ENCODE measurements at regions not wholly inside any gene's neighbourhood (a gene's known extent, or its start where the extent isn't known, plus 50 kb on each side); places are given as distances from the start of the nearest gene placed in this dataset.
"Not testable (repeated sequence)": the region's sequence is repeated elsewhere in the genome, so short reads cannot be mapped to it uniquely, and the experiment has no call there.

- DNase-seq (ENCODE audit: insufficient read length, low spot score, missing footprints), result no peak
- no peaks in the 10 kb centered on the region for H4K20me1 ChIP-seq (ENCODE audit: insufficient read depth, low read length)
- H3K4me2 ChIP-seq (ENCODE audit: insufficient read depth, low read length), result no peak overlapping the region
- H3K27ac ChIP-seq (ENCODE audit: low read depth, low read length), result no peak overlapping the region
- H3K79me2 ChIP-seq (ENCODE audit: insufficient read depth, low read length), result no peaks in the 10 kb centered on the region
- no peaks in the 10 kb centered on the region for H3K9me3 ChIP-seq (ENCODE audit: low read depth, low read length)
- no peak for TF ChIP-seq CTCF (IDR thresholded peaks at IDR 0.05; ENCODE audit: extremely low read depth, low read depth, low read length)
- H3K36me3 ChIP-seq (ENCODE audit: insufficient read depth, low read length), result no peaks in the 10 kb centered on the region
- H3K27me3 ChIP-seq (ENCODE audit: insufficient read depth, low read length), result no peaks in the 10 kb centered on the region
- H3K4me3 ChIP-seq (ENCODE audit: insufficient read depth, low read length), result no peak overlapping the region
- no peak overlapping the region for H2AFZ ChIP-seq (ENCODE audit: low read length)
- H3K4me1 ChIP-seq (ENCODE audit: insufficient read depth, low read length), result peaks cover 14% of the 10 kb centered on the region
Observed at GRCh38 chr6:11848346-11848651, 69.7 kb upstream of the ADTRP start.

GRCh38 chr6:11847515-11848345 is 69.1 kb upstream of the ADTRP start:
- H4K20me1 ChIP-seq (ENCODE audit: insufficient read depth, low read length), result no peaks in the 10 kb centered on the region
- H3K4me1 ChIP-seq (ENCODE audit: insufficient read depth, low read length), result peaks cover 14% of the 10 kb centered on the region
- no peak for TF ChIP-seq CTCF (IDR thresholded peaks at IDR 0.05; ENCODE audit: extremely low read depth, low read depth, low read length)
- no peak overlapping the region for H3K4me2 ChIP-seq (ENCODE audit: insufficient read depth, low read length)
- H3K36me3 ChIP-seq (ENCODE audit: insufficient read depth, low read length), result no peaks in the 10 kb centered on the region
- H3K4me3 ChIP-seq (ENCODE audit: insufficient read depth, low read length), result no peak overlapping the region
- no peaks in the 10 kb centered on the region for H3K27me3 ChIP-seq (ENCODE audit: insufficient read depth, low read length)
- no peak overlapping the region for H3K27ac ChIP-seq (ENCODE audit: low read depth, low read length)
- H3K9me3 ChIP-seq (ENCODE audit: low read depth, low read length), result no peaks in the 10 kb centered on the region
- no peaks in the 10 kb centered on the region for H3K79me2 ChIP-seq (ENCODE audit: insufficient read depth, low read length)
- no peak for DNase-seq (ENCODE audit: insufficient read length, low spot score, missing footprints)
- H2AFZ ChIP-seq (ENCODE audit: low read length), result no peak overlapping the region

- H4K20me1 ChIP-seq (ENCODE audit: insufficient read depth, low read length); H3K9me3 ChIP-seq (ENCODE audit: low read depth, low read length); H3K36me3 ChIP-seq (ENCODE audit: insufficient read depth, low read length); H3K4me2 ChIP-seq (ENCODE audit: insufficient read depth, low read length); DNase-seq (ENCODE audit: insufficient read length, low spot score, missing footprints); H3K79me2 ChIP-seq (ENCODE audit: insufficient read depth, low read length); H3K27ac ChIP-seq (ENCODE audit: low read depth, low read length); H3K4me3 ChIP-seq (ENCODE audit: insufficient read depth, low read length); H3K27me3 ChIP-seq (ENCODE audit: insufficient read depth, low read length); H2AFZ ChIP-seq (ENCODE audit: low read length): not testable (repeated sequence)
- peaks cover 14% of the 10 kb centered on the region for H3K4me1 ChIP-seq (ENCODE audit: insufficient read depth, low read length)
Observed at GRCh38 chr6:11847068-11847467, 68.5 kb upstream of the ADTRP start.

GRCh38 chr6:11845664-11846577 is 67.3 kb upstream of the ADTRP start:
- Histone ChIP-seq H3K9me3 (ENCODE audit: low read depth, low read length) (no peaks in the 10 kb centered on the region), H3K4me2 (ENCODE audit: insufficient read depth, low read length) (no peak overlapping the region), H3K36me3 (ENCODE audit: insufficient read depth, low read length) (no peaks in the 10 kb centered on the region), H4K20me1 (ENCODE audit: insufficient read depth, low read length) (no peaks in the 10 kb centered on the region), H3K27me3 (ENCODE audit: insufficient read depth, low read length) (no peaks in the 10 kb centered on the region), H3K4me1 (ENCODE audit: insufficient read depth, low read length) (peaks cover 8% of the 10 kb centered on the region), H3K79me2 (ENCODE audit: insufficient read depth, low read length) (no peaks in the 10 kb centered on the region), H3K4me3 (ENCODE audit: insufficient read depth, low read length) (no peak overlapping the region), H3K27ac (ENCODE audit: low read depth, low read length) (no peak overlapping the region), H2AFZ (ENCODE audit: low read length) (no peak overlapping the region)
- DNase-seq (ENCODE audit: insufficient read length, low spot score, missing footprints), result no peak
- no peak for TF ChIP-seq CTCF (IDR thresholded peaks at IDR 0.05; ENCODE audit: extremely low read depth, low read depth, low read length)

GRCh38 chr6:11842795-11843194 is 64.2 kb upstream of the ADTRP start:
- not testable (repeated sequence) for H3K36me3 ChIP-seq (ENCODE audit: insufficient read depth, low read length); H3K9me3 ChIP-seq (ENCODE audit: low read depth, low read length); H3K4me3 ChIP-seq (ENCODE audit: insufficient read depth, low read length); H3K79me2 ChIP-seq (ENCODE audit: insufficient read depth, low read length); H4K20me1 ChIP-seq (ENCODE audit: insufficient read depth, low read length); H2AFZ ChIP-seq (ENCODE audit: low read length); DNase-seq (ENCODE audit: insufficient read length, low spot score, missing footprints); H3K27ac ChIP-seq (ENCODE audit: low read depth, low read length); H3K4me2 ChIP-seq (ENCODE audit: insufficient read depth, low read length); H3K4me1 ChIP-seq (ENCODE audit: insufficient read depth, low read length); H3K27me3 ChIP-seq (ENCODE audit: insufficient read depth, low read length)
